ENCODE measurements at regions not wholly inside any gene's neighbourhood (a gene's known extent, or its start where the extent isn't known, plus 50 kb on each side); places are given as distances from the start of the nearest gene placed in this dataset.
"Not testable (repeated sequence)": the region's sequence is repeated elsewhere in the genome, so short reads cannot be mapped to it uniquely, and the experiment has no call there.

- H3K9me3 ChIP-seq (ENCODE audit: control insufficient read depth, insufficient read depth, low read length); H3K27ac ChIP-seq (ENCODE audit: low read depth, low read length); H3K4me3 ChIP-seq (ENCODE audit: low read depth, low read length); H3K9ac ChIP-seq (ENCODE audit: low read depth, low read length); H3K4me1 ChIP-seq (ENCODE audit: control insufficient read depth, insufficient read depth, low read length); H3K36me3 ChIP-seq (ENCODE audit: control insufficient read depth, insufficient read depth, low read length); H3K27me3 ChIP-seq (ENCODE audit: control insufficient read depth, insufficient read depth, low read length): not testable (repeated sequence)
These were observed 122.8 kb upstream of the FAT4 start for GRCh38 chr4:125191874-125192459.

GRCh38 chr4:125191232-125191631, 123.5 kb upstream of the FAT4 start:
- Histone ChIP-seq H3K36me3 (ENCODE audit: control insufficient read depth, insufficient read depth, low read length) (no peaks in the 10 kb centered on the region), H3K27ac (ENCODE audit: low read depth, low read length) (no peak overlapping the region), H3K9ac (ENCODE audit: low read depth, low read length) (no peak overlapping the region), H3K9me3 (ENCODE audit: control insufficient read depth, insufficient read depth, low read length) (no peaks in the 10 kb centered on the region), H3K27me3 (ENCODE audit: control insufficient read depth, insufficient read depth, low read length) (no peaks in the 10 kb centered on the region), H3K4me3 (ENCODE audit: low read depth, low read length) (no peak overlapping the region), H3K4me1 (ENCODE audit: control insufficient read depth, insufficient read depth, low read length) (no peaks in the 10 kb centered on the region)

GRCh38 chr4:125187226-125188176, 127.3 kb upstream of the FAT4 start:
- no peak overlapping the region for H3K9ac ChIP-seq (ENCODE audit: low read depth, low read length)

DNA sequence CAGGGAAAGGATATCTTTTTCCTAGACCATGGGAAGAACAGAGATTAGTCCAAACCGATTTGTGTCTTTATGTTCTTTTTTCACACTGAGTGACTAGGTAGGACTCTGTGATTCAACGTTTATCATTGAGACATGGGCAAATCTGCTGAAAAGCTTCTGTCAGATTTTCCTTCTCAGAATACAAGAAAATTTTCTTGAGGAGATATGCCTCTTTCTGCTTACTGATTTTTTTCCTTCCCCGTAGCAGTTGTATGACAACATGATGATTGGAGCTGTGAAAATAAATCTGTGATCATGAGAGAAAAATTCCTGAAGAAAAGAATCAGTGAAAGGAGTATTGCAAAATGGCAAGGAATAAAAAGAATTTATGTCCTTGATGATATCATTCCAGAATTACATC, 130.6 kb upstream of the FAT4 start:
- Histone ChIP-seq H3K36me3 (ENCODE audit: control insufficient read depth, insufficient read depth, low read length) (no peaks in the 10 kb centered on the region), H3K27ac (ENCODE audit: low read depth, low read length) (no peak overlapping the region), H3K4me1 (ENCODE audit: control insufficient read depth, insufficient read depth, low read length) (no peaks in the 10 kb centered on the region), H3K27me3 (ENCODE audit: control insufficient read depth, insufficient read depth, low read length) (no peaks in the 10 kb centered on the region), H3K9me3 (ENCODE audit: control insufficient read depth, insufficient read depth, low read length) (no peaks in the 10 kb centered on the region), H3K9ac (ENCODE audit: low read depth, low read length) (no peak overlapping the region), H3K4me3 (ENCODE audit: low read depth, low read length) (no peak overlapping the region)

More at GRCh38 chr4:125187226-125188176, 127.3 kb upstream of the FAT4 start:
- Histone ChIP-seq H3K9me3 (ENCODE audit: control insufficient read depth, insufficient read depth, low read length) (no peaks in the 10 kb centered on the region), H3K27me3 (ENCODE audit: control insufficient read depth, insufficient read depth, low read length) (no peaks in the 10 kb centered on the region), H3K27ac (ENCODE audit: low read depth, low read length) (no peak overlapping the region), H3K4me1 (ENCODE audit: control insufficient read depth, insufficient read depth, low read length) (no peaks in the 10 kb centered on the region), H3K36me3 (ENCODE audit: control insufficient read depth, insufficient read depth, low read length) (no peaks in the 10 kb centered on the region), H3K4me3 (ENCODE audit: low read depth, low read length) (no peak overlapping the region)

GRCh38 chr4:125181804-125182203, 133.0 kb upstream of the FAT4 start:
- no peaks in the 10 kb centered on the region for H3K36me3 ChIP-seq (ENCODE audit: control insufficient read depth, insufficient read depth, low read length)
- no peaks in the 10 kb centered on the region for H3K27me3 ChIP-seq (ENCODE audit: control insufficient read depth, insufficient read depth, low read length)
- H3K4me3 ChIP-seq (ENCODE audit: low read depth, low read length): no peak overlapping the region
- H3K9ac ChIP-seq (ENCODE audit: low read depth, low read length): no peak overlapping the region
- H3K4me1 ChIP-seq (ENCODE audit: control insufficient read depth, insufficient read depth, low read length): peaks cover 3% of the 10 kb centered on the region; the same call in 1 of the 2 replicates
- H3K9me3 ChIP-seq (ENCODE audit: control insufficient read depth, insufficient read depth, low read length): no peaks in the 10 kb centered on the region
- H3K27ac ChIP-seq (ENCODE audit: low read depth, low read length): no peak overlapping the region

DNA sequence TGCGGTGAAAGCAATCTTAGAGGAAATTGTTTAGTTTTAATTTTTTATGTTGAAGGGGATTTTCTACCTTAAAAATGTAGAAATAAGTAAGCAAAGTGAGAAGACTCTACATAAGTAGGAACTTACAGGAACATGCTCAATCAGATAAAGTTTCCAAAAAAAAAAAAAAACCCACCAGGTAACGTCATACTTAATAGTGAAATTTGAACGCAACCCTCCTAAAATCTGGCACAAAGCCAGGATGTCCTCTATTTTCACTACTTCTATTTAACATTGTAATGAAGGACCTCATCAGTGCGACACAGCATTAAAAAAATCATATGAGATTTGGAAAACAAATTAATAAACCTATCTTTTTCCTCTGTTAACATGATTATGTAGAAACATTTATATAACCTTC, 135.0 kb upstream of the FAT4 start:
- Histone ChIP-seq H3K27me3 (ENCODE audit: control insufficient read depth, insufficient read depth, low read length) (no peaks in the 10 kb centered on the region), H3K4me1 (ENCODE audit: control insufficient read depth, insufficient read depth, low read length) (peaks cover 3% of the 10 kb centered on the region; the same call in 1 of the 2 replicates), H3K9ac (ENCODE audit: low read depth, low read length) (no peak overlapping the region), H3K36me3 (ENCODE audit: control insufficient read depth, insufficient read depth, low read length) (no peaks in the 10 kb centered on the region), H3K4me3 (ENCODE audit: low read depth, low read length) (no peak overlapping the region), H3K9me3 (ENCODE audit: control insufficient read depth, insufficient read depth, low read length) (no peaks in the 10 kb centered on the region), H3K27ac (ENCODE audit: low read depth, low read length) (no peak overlapping the region)

- Histone ChIP-seq H3K9ac (ENCODE audit: low read depth, low read length) (no peak overlapping the region), H3K27me3 (ENCODE audit: control insufficient read depth, insufficient read depth, low read length) (no peaks in the 10 kb centered on the region), H3K4me3 (ENCODE audit: low read depth, low read length) (no peak overlapping the region), H3K9me3 (ENCODE audit: control insufficient read depth, insufficient read depth, low read length) (no peaks in the 10 kb centered on the region), H3K4me1 (ENCODE audit: control insufficient read depth, insufficient read depth, low read length) (no peaks in the 10 kb centered on the region), H3K27ac (ENCODE audit: low read depth, low read length) (no peak overlapping the region), H3K36me3 (ENCODE audit: control insufficient read depth, insufficient read depth, low read length) (no peaks in the 10 kb centered on the region)
These were observed 145.6 kb upstream of the FAT4 start for GRCh38 chr4:125169192-125169591.

GRCh38 chr4:125168531-125168930, 146.2 kb upstream of the FAT4 start:
- Histone ChIP-seq H3K4me3 (ENCODE audit: low read depth, low read length) (no peak overlapping the region), H3K27me3 (ENCODE audit: control insufficient read depth, insufficient read depth, low read length) (no peaks in the 10 kb centered on the region), H3K9ac (ENCODE audit: low read depth, low read length) (no peak overlapping the region), H3K36me3 (ENCODE audit: control insufficient read depth, insufficient read depth, low read length) (no peaks in the 10 kb centered on the region), H3K9me3 (ENCODE audit: control insufficient read depth, insufficient read depth, low read length) (no peaks in the 10 kb centered on the region), H3K4me1 (ENCODE audit: control insufficient read depth, insufficient read depth, low read length) (no peaks in the 10 kb centered on the region), H3K27ac (ENCODE audit: low read depth, low read length) (no peak overlapping the region)

DNA sequence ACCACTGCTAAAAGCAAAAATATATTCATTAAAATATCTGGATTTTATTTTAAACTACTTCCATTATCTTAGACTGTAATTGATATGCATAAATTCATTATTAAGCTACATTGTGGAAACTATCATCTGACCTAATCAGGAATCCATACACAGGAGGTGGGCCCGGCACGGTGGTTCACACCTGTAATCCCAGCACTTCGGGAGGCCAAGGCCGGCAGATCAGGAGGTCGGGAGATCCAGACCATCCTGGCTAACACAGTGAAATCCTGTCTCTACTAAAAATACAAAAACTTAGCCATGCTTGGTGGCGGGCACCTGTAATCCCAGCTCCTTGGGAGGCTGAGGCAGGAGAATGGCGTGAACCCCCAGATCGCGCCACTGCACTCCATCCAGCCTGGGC, 148.7 kb upstream of the FAT4 start:
- H3K9me3 ChIP-seq (ENCODE audit: control insufficient read depth, insufficient read depth, low read length); H3K36me3 ChIP-seq (ENCODE audit: control insufficient read depth, insufficient read depth, low read length); H3K4me3 ChIP-seq (ENCODE audit: low read depth, low read length); H3K27me3 ChIP-seq (ENCODE audit: control insufficient read depth, insufficient read depth, low read length); H3K4me1 ChIP-seq (ENCODE audit: control insufficient read depth, insufficient read depth, low read length); H3K9ac ChIP-seq (ENCODE audit: low read depth, low read length); H3K27ac ChIP-seq (ENCODE audit: low read depth, low read length): not testable (repeated sequence)

- no peak overlapping the region for H3K9ac ChIP-seq (ENCODE audit: low read depth, low read length)
- no peaks in the 10 kb centered on the region for H3K36me3 ChIP-seq (ENCODE audit: control insufficient read depth, insufficient read depth, low read length)
- H3K27me3 ChIP-seq (ENCODE audit: control insufficient read depth, insufficient read depth, low read length): no peaks in the 10 kb centered on the region
- H3K9me3 ChIP-seq (ENCODE audit: control insufficient read depth, insufficient read depth, low read length): no peaks in the 10 kb centered on the region
- no peak overlapping the region for H3K27ac ChIP-seq (ENCODE audit: low read depth, low read length)
- H3K4me3 ChIP-seq (ENCODE audit: low read depth, low read length): no peak overlapping the region
- H3K4me1 ChIP-seq (ENCODE audit: control insufficient read depth, insufficient read depth, low read length): no peaks in the 10 kb centered on the region
These were observed 155.8 kb upstream of the FAT4 start for GRCh38 chr4:125159001-125159400.

DNA sequence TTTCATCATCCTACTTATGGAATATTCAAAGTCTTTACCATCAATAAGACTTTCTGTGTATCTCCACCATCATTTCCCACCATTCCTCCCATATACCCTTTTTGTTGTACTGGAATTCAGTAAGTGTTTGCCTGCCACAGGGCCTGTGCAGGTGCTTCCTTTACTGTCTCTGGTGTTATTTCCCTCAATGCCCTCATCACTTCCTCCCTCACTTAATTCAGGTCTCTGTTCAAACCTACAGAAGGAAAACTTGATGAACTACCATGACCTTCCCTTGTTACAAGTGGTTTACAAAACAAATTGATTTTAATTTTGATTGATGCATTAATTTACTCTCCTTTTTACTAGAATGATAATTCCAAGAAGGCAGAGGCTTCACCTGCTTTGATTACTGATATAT, 159.5 kb upstream of the FAT4 start:
- no peaks in the 10 kb centered on the region for H3K27me3 ChIP-seq (ENCODE audit: control insufficient read depth, insufficient read depth, low read length)
- H3K4me1 ChIP-seq (ENCODE audit: control insufficient read depth, insufficient read depth, low read length): no peaks in the 10 kb centered on the region
- no peaks in the 10 kb centered on the region for H3K9me3 ChIP-seq (ENCODE audit: control insufficient read depth, insufficient read depth, low read length)
- no peaks in the 10 kb centered on the region for H3K36me3 ChIP-seq (ENCODE audit: control insufficient read depth, insufficient read depth, low read length)
- H3K9ac ChIP-seq (ENCODE audit: low read depth, low read length): no peak overlapping the region
- H3K27ac ChIP-seq (ENCODE audit: low read depth, low read length): no peak overlapping the region
- no peak overlapping the region for H3K4me3 ChIP-seq (ENCODE audit: low read depth, low read length)

Measured in HUES48 (cell line).